Trophoblast cell (in vitro differentiated cells and primary cell): ENCODE measurements at regions not wholly inside any gene's neighbourhood (a gene's known extent, or its start where the extent isn't known, plus 50 kb on each side); places are given as distances from the start of the nearest gene placed in this dataset.
A peak's percentile ranks its signal among the peaks of the same experiment; 100 is the strongest.

Experiments
- DNase-seq, 2 donors: peaks; one replicate each; pipeline ENCODE4 v3.0.0-alpha.2; 2016
- H2AFZ ChIP-seq: 2 replicates; pipeline ENCODE4 v1.6.1; 2013; ENCODE audit warnings: low read length, moderate library complexity, mild to moderate bottlenecking; ENCODE audit not compliant: insufficient read depth, poor library complexity
- H2AK5ac ChIP-seq: 2 replicates; pipeline ENCODE4 v1.6.1; 2013; ENCODE audit warnings: mild to moderate bottlenecking, low read length
- H2BK120ac ChIP-seq: 2 replicates; pipeline ENCODE4 v1.6.1; 2013; ENCODE audit warnings: low read length, mild to moderate bottlenecking, moderate library complexity; ENCODE audit not compliant: insufficient read depth, poor library complexity
- H2BK12ac ChIP-seq: 2 replicates; pipeline ENCODE4 v1.6.1; 2013; ENCODE audit warnings: mild to moderate bottlenecking, low read length, moderate library complexity
- H2BK5ac ChIP-seq: 2 replicates; pipeline ENCODE4 v1.6.1; 2013; ENCODE audit warnings: low read length, low read depth, moderate library complexity, mild to moderate bottlenecking; ENCODE audit not compliant: poor library complexity
- H3K14ac ChIP-seq: 2 replicates; pipeline ENCODE4 v1.6.1; 2013; ENCODE audit warnings: mild to moderate bottlenecking, low read length
- H3K18ac ChIP-seq: 2 replicates; pipeline ENCODE4 v1.6.1; 2013; ENCODE audit warnings: mild to moderate bottlenecking, low read length
- H3K23ac ChIP-seq: 2 replicates; pipeline ENCODE4 v1.6.1; 2013; ENCODE audit warnings: low read length
- H3K27ac ChIP-seq: 2 replicates; pipeline ENCODE4 v1.5.1; 2013; ENCODE audit warnings: low read depth, mild to moderate bottlenecking, inconsistent platforms, low read length, moderate library complexity
- H3K27me3 ChIP-seq: 2 replicates; pipeline ENCODE4 v1.6.1; 2013; ENCODE audit warnings: inconsistent platforms, mild to moderate bottlenecking, low read length, moderate library complexity; ENCODE audit not compliant: insufficient read depth
- H3K36me3 ChIP-seq, 2 experiments: 1 replicate in 1 of 2; 2 replicates in 1 of 2; pipeline ENCODE4 v1.6.1; 2013; ENCODE audit warnings: low read length in 2 of 2, mild to moderate bottlenecking in 2 of 2, moderate library complexity in 1 of 2; ENCODE audit not compliant: insufficient read depth in 2 of 2, control insufficient read depth in 1 of 2
- H3K4ac ChIP-seq: 2 replicates; pipeline ENCODE4 v1.6.1; 2013; ENCODE audit warnings: low read depth, mild to moderate bottlenecking, low read length, moderate library complexity
- H3K4me1 ChIP-seq, 2 experiments: 1 replicate in 1 of 2; 2 replicates in 1 of 2; pipeline ENCODE4 v1.6.1; 2013; ENCODE audit warnings: low read length in 2 of 2, mild to moderate bottlenecking in 2 of 2, moderate library complexity in 1 of 2; ENCODE audit not compliant: insufficient read depth in 2 of 2, control insufficient read depth in 1 of 2
- H3K4me2 ChIP-seq: 2 replicates; pipeline ENCODE4 v1.6.1; 2013; ENCODE audit warnings: inconsistent platforms, mild to moderate bottlenecking, low read length, moderate library complexity
- H3K4me3 ChIP-seq: 2 replicates; pipeline ENCODE4 v1.5.1; 2013; ENCODE audit warnings: mild to moderate bottlenecking, low read depth, low read length, inconsistent platforms
- H3K79me1 ChIP-seq: one replicate; pipeline ENCODE4 v1.6.1; 2013; ENCODE audit warnings: low read length
- H3K79me2 ChIP-seq: 2 replicates; pipeline ENCODE4 v1.6.1; 2013; ENCODE audit warnings: low read length, mild to moderate bottlenecking; ENCODE audit not compliant: control insufficient read depth, insufficient read depth, poor library complexity
- H3K9ac ChIP-seq: 2 replicates; pipeline ENCODE4 v1.6.1; 2013; ENCODE audit warnings: mild to moderate bottlenecking, low read length
- H3K9me3 ChIP-seq: 2 replicates; pipeline ENCODE4 v1.6.1; 2013; ENCODE audit warnings: low read depth, mild to moderate bottlenecking, control low read depth, inconsistent platforms, low read length; ENCODE audit not compliant: insufficient read depth
- H4K12ac ChIP-seq: 2 replicates; pipeline ENCODE4 v1.6.1; 2013; ENCODE audit warnings: low read depth, mild to moderate bottlenecking, low read length, moderate library complexity
- H4K8ac ChIP-seq: 2 replicates; pipeline ENCODE4 v1.6.1; 2013; ENCODE audit warnings: low read depth, mild to moderate bottlenecking, low read length, moderate library complexity
- H4K91ac ChIP-seq: one replicate; pipeline ENCODE4 v1.6.1; 2013; ENCODE audit warnings: low read depth, mild to moderate bottlenecking, low read length, moderate library complexity
- WGBS: extraction: QIAGEN DNeasy Blood & Tissue Kit; methylation state at CpG from one replicate; pipeline ENCODE4 v1.1.7; 2013; ENCODE audit warnings: missing lambda C conversion rate; ENCODE audit not compliant: insufficient read length, insufficient coverage; ENCODE audit errors: extremely low coverage; 5-methylcytosine and 5-hydroxymethylcytosine counted together

- Histone ChIP-seq H3K4ac (no peak overlapping the region), H3K4me3 (no peak overlapping the region), H3K27me3 (no peaks in the 10 kb centered on the region), H3K14ac (no peak overlapping the region), H3K4me1 (no peaks in the 10 kb centered on the region), H4K91ac (no peak overlapping the region), H3K18ac (no peak overlapping the region), H3K23ac (no peak overlapping the region), H3K79me1 (no peaks in the 10 kb centered on the region), H2BK12ac (no peak overlapping the region), H2AK5ac (no peak overlapping the region), H2AFZ (no peak overlapping the region), H2BK120ac (no peak overlapping the region), H3K9me3 (peaks cover 5% of the 10 kb centered on the region), H2BK5ac (no peak overlapping the region), H3K9ac (no peak overlapping the region), H4K12ac (no peak overlapping the region), H3K36me3 (no peaks in the 10 kb centered on the region), H4K8ac (no peak overlapping the region), H3K27ac (no peak overlapping the region), H3K79me2 (no peaks in the 10 kb centered on the region), H3K4me2 (no peak overlapping the region)
- no peak for DNase-seq
These were observed 580.6 kb upstream of the SOX11 start for GRCh38 chr2:5111581-5111980.

GRCh38 chr2:5119046-5119445, 573.1 kb upstream of the SOX11 start:
- Histone ChIP-seq H2BK12ac (no peak overlapping the region), H2BK5ac (no peak overlapping the region), H3K27me3 (no peaks in the 10 kb centered on the region), H3K23ac (no peak overlapping the region), H2AFZ (no peak overlapping the region), H3K9ac (no peak overlapping the region), H3K36me3 (no peaks in the 10 kb centered on the region), H3K9me3 (peaks cover 3% of the 10 kb centered on the region), H3K4me3 (no peak overlapping the region), H3K4me2 (no peak overlapping the region), H3K4me1 (no peaks in the 10 kb centered on the region), H4K91ac (no peak overlapping the region), H3K14ac (no peak overlapping the region), H4K8ac (no peak overlapping the region), H3K79me1 (no peaks in the 10 kb centered on the region), H4K12ac (no peak overlapping the region), H3K4ac (no peak overlapping the region), H3K18ac (no peak overlapping the region), H2BK120ac (no peak overlapping the region), H3K79me2 (no peaks in the 10 kb centered on the region), H2AK5ac (no peak overlapping the region), H3K27ac (no peak overlapping the region)
- DNase-seq: no peak

- Histone ChIP-seq H3K23ac (no peak overlapping the region), H4K8ac (no peak overlapping the region), H4K91ac (no peak overlapping the region), H3K4me1 (no peaks in the 10 kb centered on the region), H2BK5ac (no peak overlapping the region), H3K4me2 (no peak overlapping the region), H3K79me1 (no peaks in the 10 kb centered on the region), H4K12ac (no peak overlapping the region), H2BK12ac (no peak overlapping the region), H2BK120ac (no peak overlapping the region), H3K27me3 (no peaks in the 10 kb centered on the region), H3K36me3 (no peaks in the 10 kb centered on the region), H2AFZ (no peak overlapping the region), H3K9me3 (no peaks in the 10 kb centered on the region), H3K4ac (no peak overlapping the region), H3K79me2 (no peaks in the 10 kb centered on the region), H2AK5ac (no peak overlapping the region), H3K4me3 (no peak overlapping the region), H3K9ac (no peak overlapping the region), H3K14ac (no peak overlapping the region), H3K18ac (no peak overlapping the region), H3K27ac (no peak overlapping the region)
- no CpG with 5 or more reads among the region's 12 CpGs for WGBS
- DNase-seq: no peak
These were observed 571.1 kb upstream of the SOX11 start for GRCh38 chr2:5121121-5121520.

GRCh38 chr2:5121642-5122041, 570.5 kb upstream of the SOX11 start:
- Histone ChIP-seq H4K8ac (no peak overlapping the region), H3K14ac (no peak overlapping the region), H3K18ac (no peak overlapping the region), H2BK5ac (no peak overlapping the region), H3K4me3 (no peak overlapping the region), H4K12ac (no peak overlapping the region), H4K91ac (no peak overlapping the region), H3K4me1 (no peaks in the 10 kb centered on the region), H3K4ac (no peak overlapping the region), H3K27ac (no peak overlapping the region), H2AK5ac (no peak overlapping the region), H3K23ac (no peak overlapping the region), H3K9me3 (no peaks in the 10 kb centered on the region), H2BK12ac (no peak overlapping the region), H3K4me2 (no peak overlapping the region), H3K27me3 (no peaks in the 10 kb centered on the region), H3K36me3 (no peaks in the 10 kb centered on the region), H3K79me2 (no peaks in the 10 kb centered on the region), H3K79me1 (no peaks in the 10 kb centered on the region), H2BK120ac (no peak overlapping the region), H2AFZ (no peak overlapping the region), H3K9ac (no peak overlapping the region)
- no CpG with 5 or more reads among the region's 4 CpGs for WGBS
- peak in 1 of 2 donors; percentile 27 for DNase-seq
